ENCODE measurements at regions not wholly inside any gene's neighbourhood (a gene's known extent, or its start where the extent isn't known, plus 50 kb on each side); places are given as distances from the start of the nearest gene placed in this dataset.

- TF ChIP-seq CTCF (optimal IDR thresholded peaks at IDR 0.05 in 1 of 3, IDR thresholded peaks at IDR 0.05 in 1 of 3, conservative IDR thresholded peaks at IDR 0.05 in 1 of 3; ENCODE audit: extremely low read depth in 1 of 3, insufficient read depth in 2 of 3, low read length in 3 of 3) = no peak
- TF ChIP-seq EZH2 (IDR thresholded peaks at IDR 0.05; ENCODE audit: low read length) = no peak
These were observed 145.9 kb upstream of the ZFP42 start for GRCh38 chr4:187849556-187850225.
